Activated naive CD8-positive, alpha-beta T cell treated with anti-CD3 and anti-CD28 coated beads, Interleukin-2, amount 50 U/mL, for 16 hours (primary cell): ENCODE measurements at regions not wholly inside any gene's neighbourhood (a gene's known extent, or its start where the extent isn't known, plus 50 kb on each side); places are given as distances from the start of the nearest gene placed in this dataset.
"Not testable (repeated sequence)": the region's sequence is repeated elsewhere in the genome, so short reads cannot be mapped to it uniquely, and the experiment has no call there.

Experiments
- DNase-seq: peaks from one replicate; pipeline ENCODE4 v3.0.0-alpha.2; 2020; ENCODE audit warnings: low read depth, low spot score

GRCh38 chr9:65454034-65454433, 169.0 kb upstream of the FOXD4L5 start:
- not testable (repeated sequence) for DNase-seq

- DNase-seq, result not testable (repeated sequence)
Observed at GRCh38 chr9:65449886-65450610, 165.0 kb upstream of the FOXD4L5 start.

GRCh38 chr9:65449423-65449822, 164.4 kb upstream of the FOXD4L5 start:
- DNase-seq, result no peak

- DNase-seq, result not testable (repeated sequence)
Observed at GRCh38 chr9:65447146-65447545, 162.1 kb upstream of the FOXD4L5 start.

- DNase-seq, result not testable (repeated sequence)
Observed at GRCh38 chr9:65445991-65446390, 161.0 kb upstream of the FOXD4L5 start.

- no peak for DNase-seq
Observed at GRCh38 chr9:65444943-65445342, 159.9 kb upstream of the FOXD4L5 start.

GRCh38 chr9:65442116-65442515, 157.1 kb upstream of the FOXD4L5 start:
- DNase-seq, result not testable (repeated sequence)

- DNase-seq, result not testable (repeated sequence)
Observed at GRCh38 chr9:65441324-65441920, 156.4 kb upstream of the FOXD4L5 start.

GRCh38 chr9:65437724-65438123, 152.7 kb upstream of the FOXD4L5 start:
- DNase-seq, result no peak

GRCh38 chr9:65435464-65435863, 150.5 kb upstream of the FOXD4L5 start:
- DNase-seq, result no peak

GRCh38 chr9:65432722-65433323, 147.8 kb upstream of the FOXD4L5 start:
- DNase-seq, result no peak

GRCh38 chr9:65432051-65432450, 147.0 kb upstream of the FOXD4L5 start:
- no peak for DNase-seq

GRCh38 chr9:65430221-65430620, 145.2 kb upstream of the FOXD4L5 start:
- no peak for DNase-seq

GRCh38 chr9:65427361-65427760, 142.4 kb upstream of the FOXD4L5 start:
- not testable (repeated sequence) for DNase-seq

GRCh38 chr9:65426813-65427212, 141.8 kb upstream of the FOXD4L5 start:
- DNase-seq, result not testable (repeated sequence)

GRCh38 chr9:65426231-65426630, 141.2 kb upstream of the FOXD4L5 start:
- no peak for DNase-seq

GRCh38 chr9:65425183-65425582, 140.2 kb upstream of the FOXD4L5 start:
- not testable (repeated sequence) for DNase-seq

GRCh38 chr9:65424437-65424984, 139.5 kb upstream of the FOXD4L5 start:
- not testable (repeated sequence) for DNase-seq

GRCh38 chr9:65423691-65424436, 138.9 kb upstream of the FOXD4L5 start:
- not testable (repeated sequence) for DNase-seq

GRCh38 chr9:65422966-65423690, 138.1 kb upstream of the FOXD4L5 start:
- DNase-seq, result not testable (repeated sequence)

- not testable (repeated sequence) for DNase-seq
Observed at GRCh38 chr9:65421486-65421885, 136.5 kb upstream of the FOXD4L5 start.
